A673 (cell line): ENCODE measurements at regions not wholly inside any gene's neighbourhood (a gene's known extent, or its start where the extent isn't known, plus 50 kb on each side); places are given as distances from the start of the nearest gene placed in this dataset.

Source experiments
- CTCF ChIP-seq: fragments of 300-800, 200-600 bp; sonication (generic); conservative IDR thresholded peaks from 2 replicates; pipeline ENCODE4 v1.5.1; 2017; ENCODE audit warnings: low read depth, mild to moderate bottlenecking, antibody characterized with exemption, low read length, moderate library complexity, mixed read lengths
- EZH2 ChIP-seq: fragments of 200-600 bp; sonication (generic); IDR thresholded peaks from 2 replicates; pipeline ENCODE4 v1.6.1; 2017; ENCODE audit warnings: borderline replicate concordance, low read depth, mild to moderate bottlenecking, mixed read lengths, antibody characterized with exemption, low read length; ENCODE audit not compliant: poor library complexity, severe bottlenecking

- TF ChIP-seq CTCF, result no peak
- TF ChIP-seq EZH2, result no peak
Observed at GRCh38 chr15:29937956-29938355, 115.7 kb upstream of the TJP1 start.
